NK-92 treated with Interleukin-12 subunit alpha and Interleukin-12 subunit beta, amount 100 ng/mL, for 24 hours (cell line): ENCODE measurements at regions not wholly inside any gene's neighbourhood (a gene's known extent, or its start where the extent isn't known, plus 50 kb on each side); places are given as distances from the start of the nearest gene placed in this dataset.
"Not testable (repeated sequence)": the region's sequence is repeated elsewhere in the genome, so short reads cannot be mapped to it uniquely, and the experiment has no call there.

Source experiments
- DNase-seq: peaks from one replicate; lab custom pipeline; 2025; lab: John Stamatoyannopoulos, UW

DNA sequence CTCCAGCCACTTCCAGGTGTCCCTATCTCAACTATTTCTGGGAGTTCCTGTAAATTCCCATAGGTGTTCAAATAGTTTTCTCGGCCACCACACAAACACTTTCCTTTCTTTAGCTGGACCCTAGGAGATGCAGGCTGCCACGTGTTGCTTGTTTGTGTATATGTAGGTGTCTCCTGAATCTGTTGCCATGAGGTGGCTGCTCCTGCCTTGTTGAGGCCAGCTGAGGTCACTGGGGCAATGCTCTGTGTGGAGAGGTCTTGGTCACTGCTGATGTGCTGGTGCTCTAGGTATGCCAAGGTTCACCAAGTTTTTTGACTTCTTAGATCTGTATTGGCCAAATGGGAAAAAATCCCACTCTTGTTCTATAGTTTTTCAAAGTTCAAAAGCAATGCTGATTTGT lies 132.5 kb upstream of the CHD1 start:
- no peak for DNase-seq

DNA sequence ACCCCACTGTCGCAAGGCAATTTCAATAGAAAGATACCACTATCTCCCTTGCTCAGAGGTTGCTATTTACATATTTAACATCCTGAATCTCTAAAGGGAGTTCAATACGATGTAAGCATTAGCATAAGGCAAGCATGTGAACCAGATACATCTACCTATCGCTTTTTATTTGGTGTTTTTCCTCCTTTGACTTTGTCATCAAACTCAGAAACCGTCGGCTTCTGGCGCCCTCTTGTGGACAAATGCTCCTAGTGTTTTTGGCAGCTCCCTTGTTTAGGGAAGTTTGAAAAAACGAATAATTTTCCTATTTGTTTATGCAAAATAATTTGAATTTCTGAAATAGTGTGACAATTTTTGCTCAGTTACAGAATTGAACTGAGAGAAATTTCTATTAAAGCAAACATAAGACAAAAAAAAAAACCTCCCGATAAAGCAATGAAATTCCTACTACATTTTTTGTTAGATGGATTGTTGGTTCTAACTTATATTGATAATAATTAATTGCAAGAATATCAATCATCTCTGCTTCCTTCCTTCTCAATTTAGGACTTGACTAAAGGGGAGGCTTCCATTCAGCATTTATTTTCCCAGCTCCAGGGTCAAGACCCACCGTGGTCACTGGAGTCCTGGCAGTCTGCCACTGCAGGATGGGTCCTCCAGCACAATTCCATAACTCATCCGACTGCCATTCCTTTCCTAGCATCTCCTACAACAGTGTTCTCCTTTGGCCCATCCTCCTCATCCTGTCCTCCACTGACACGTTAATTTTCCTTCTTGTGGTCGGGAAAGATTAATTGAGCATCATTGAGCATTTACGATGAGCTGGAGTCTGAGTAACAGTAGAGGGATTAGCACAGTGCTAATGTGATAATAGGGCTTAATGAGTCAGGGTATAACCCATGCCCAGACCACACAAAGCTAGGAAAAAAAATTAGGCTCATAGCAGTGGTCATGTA lies 131.8 kb upstream of the CHD1 start:
- peak; percentile 37 for DNase-seq

DNA sequence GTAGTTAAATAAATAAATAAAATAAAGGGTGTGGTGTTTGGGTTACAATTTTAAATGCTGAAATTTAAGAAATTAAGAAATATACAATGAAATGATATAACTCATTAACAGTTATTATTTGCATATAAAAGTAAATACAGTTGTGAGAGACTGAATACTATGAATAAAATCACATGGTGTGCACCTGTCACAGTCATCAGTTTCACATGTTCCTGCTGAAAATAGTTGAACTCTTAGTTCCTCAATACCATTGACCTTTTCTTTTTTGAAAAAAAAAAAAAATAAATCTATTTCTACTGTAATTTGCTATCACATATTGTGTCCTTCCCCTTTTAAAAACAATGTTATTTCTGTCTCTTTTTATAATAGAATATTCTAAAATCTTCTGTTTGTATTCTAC lies 130.9 kb upstream of the CHD1 start:
- no peak for DNase-seq

DNA sequence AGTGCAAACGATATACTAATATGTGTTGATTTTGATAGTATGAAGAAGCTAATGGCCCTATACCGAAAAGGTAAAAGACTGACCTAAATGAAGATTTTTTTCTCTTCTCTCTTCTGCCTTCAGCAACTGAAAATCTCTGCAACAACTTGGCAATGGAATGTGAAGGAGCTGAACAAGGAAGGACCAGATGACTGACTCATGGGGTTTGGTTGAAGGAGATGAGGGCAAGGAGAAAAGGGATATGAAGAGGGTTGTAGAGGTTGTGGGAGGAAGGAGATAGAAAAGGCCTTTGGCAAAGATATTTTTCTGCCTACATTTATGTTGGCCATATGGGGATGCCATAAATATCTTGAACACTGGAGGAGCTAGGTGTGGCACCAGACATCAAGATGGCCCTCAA lies 129.7 kb upstream of the CHD1 start:
- no peak for DNase-seq

DNA sequence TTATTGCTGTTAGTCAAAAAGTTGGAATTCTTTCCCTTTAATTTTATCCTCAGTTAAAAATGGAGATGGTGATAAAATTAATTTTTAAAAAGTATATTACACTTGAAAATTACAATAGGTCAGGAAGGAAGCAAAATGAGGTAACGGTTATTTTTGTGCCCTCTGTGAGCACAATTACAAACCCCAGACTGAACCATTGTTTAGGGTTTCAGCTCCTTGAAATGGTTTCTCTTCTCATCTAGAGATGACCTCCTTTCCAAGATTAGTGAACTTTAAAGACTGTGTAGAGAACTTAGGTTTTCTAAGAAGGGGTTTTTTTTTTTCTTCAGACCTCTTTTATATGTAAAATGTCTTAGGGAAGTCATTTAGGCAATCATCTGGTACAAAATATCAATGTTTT lies 126.2 kb upstream of the CHD1 start:
- no peak for DNase-seq

DNA sequence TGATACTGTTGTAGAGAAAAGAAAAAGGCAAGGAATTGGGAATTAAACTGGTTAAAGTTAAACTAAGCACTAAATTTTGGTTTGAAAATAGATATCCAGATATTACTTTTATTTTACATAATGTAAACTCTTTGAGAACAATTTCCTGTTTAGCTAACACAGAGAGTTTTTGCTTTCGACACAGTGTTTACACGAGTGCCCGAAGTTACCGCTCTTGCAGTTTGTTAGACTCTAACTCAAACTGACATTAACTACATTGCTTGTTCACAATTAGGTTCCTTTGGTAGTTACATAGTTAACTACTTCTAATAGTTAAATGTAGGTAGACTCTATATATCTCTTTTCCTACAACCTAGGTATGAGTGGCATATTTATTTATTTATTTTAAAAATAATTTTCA lies 117.1 kb upstream of the CHD1 start:
- no peak for DNase-seq

DNA sequence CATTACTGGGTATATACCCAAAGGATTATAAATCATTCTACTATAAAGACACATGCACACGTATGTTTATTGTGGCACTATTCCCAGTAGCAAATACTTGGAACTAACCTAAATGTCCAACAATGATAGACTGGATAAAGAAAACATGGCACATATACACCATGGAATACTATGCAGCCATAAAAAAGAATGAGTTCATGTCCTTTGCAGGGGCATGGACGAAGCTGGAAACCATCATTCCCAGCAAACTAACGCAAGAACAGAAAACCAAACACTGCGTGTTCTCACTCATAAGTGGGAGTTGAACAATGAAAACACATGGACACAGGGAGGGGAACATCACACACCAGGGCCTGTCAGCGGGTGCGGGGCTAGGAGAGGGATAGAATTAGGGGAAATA lies 114.5 kb upstream of the CHD1 start:
- DNase-seq = not testable (repeated sequence)

DNA sequence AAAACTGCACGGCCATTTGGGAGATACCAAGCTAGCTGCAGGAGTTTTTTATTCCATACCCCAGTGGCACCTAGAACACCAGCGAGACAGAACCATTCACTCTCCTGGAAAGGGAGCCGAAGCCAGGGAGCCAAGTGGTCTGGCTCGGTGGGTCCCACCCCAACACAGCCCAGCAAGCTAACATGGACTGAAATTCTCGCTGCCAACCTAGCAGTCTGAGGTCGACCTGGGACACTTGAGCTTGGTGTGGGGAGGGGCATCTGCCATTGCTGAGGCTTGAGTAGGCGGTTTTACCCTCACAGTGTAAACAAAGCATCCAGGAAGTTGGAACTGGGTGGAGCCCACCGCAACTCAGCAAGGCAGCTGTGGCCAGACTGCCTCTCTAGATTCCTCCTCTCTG lies 108.9 kb upstream of the CHD1 start:
- no peak for DNase-seq

DNA sequence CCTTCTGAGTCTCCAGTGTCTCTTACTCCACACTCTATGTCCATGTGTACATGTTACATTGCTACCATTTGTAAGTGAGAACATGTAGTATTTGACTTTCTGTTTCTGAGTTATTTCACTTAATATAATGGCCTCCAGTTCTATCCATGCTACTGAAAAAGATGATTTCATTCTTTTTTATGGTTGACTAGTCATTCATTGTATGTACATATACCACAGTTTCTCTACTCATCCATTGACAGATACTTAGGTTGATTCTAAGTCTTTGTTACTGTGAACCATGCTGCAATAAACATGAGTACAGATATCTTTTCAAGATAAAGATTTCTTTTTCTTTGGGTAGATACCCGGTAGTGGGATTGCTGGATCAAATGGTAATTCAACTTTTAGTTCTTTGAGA lies 107.1 kb upstream of the CHD1 start:
- DNase-seq = no peak

DNA sequence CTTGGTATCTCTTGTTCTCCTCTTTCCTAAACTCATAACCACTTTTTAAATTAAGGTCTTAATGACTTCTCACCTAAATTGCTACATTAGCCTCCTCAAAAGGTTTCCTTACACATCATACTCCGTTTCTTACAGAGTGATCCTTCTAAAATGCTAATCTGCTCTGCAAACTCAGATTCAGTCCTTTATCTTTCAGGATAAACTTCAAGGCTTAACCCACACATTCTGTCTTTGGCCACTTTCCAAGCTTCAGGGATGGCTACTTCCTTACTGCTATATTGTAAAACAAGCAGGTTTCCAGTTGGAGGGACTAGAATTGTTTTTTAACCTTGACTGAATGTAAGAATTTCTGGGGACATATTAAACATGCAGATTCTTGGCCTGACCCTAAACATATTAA lies 105.5 kb upstream of the CHD1 start:
- DNase-seq = no peak

DNA sequence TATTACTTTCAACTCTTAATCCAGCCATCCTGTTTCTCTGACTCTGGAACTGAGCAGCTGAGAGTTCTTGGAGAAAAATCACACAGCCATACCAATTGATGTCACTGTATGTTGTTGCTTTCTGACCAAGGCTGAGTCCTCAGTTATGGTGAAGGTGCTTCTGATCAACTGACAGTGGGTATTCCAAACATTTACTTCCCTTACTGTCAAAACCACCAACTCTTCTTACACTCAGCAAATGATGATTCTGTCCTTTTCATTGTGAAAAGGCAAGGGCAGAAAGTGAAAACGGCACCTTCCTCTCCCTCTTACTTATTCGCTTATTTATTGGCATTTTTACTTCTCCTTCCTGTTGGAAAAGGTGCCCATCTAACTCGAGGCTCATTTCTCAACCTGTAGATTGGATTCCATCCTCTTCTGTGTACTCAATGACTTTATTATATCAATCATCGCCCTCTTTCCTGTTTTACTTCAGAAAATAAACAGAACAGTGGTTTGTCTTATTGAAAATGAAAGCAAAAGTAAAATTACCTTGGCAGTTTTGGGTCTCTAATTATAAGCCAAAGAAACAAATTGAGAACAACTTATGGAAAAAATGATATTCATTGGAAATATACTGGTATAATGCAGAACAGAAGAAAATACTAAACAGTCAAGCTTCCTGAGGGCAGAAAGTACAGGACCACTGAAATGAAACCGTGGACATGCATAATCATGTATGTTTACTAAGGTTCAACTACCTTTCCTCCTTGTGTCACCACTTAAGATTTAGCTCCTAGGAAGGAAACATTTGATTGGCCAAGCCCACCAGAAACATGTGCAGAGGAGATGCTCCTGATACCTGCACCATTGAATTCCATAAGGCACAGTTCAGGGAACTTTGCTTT lies 104.5 kb upstream of the CHD1 start:
- DNase-seq = no peak

DNA sequence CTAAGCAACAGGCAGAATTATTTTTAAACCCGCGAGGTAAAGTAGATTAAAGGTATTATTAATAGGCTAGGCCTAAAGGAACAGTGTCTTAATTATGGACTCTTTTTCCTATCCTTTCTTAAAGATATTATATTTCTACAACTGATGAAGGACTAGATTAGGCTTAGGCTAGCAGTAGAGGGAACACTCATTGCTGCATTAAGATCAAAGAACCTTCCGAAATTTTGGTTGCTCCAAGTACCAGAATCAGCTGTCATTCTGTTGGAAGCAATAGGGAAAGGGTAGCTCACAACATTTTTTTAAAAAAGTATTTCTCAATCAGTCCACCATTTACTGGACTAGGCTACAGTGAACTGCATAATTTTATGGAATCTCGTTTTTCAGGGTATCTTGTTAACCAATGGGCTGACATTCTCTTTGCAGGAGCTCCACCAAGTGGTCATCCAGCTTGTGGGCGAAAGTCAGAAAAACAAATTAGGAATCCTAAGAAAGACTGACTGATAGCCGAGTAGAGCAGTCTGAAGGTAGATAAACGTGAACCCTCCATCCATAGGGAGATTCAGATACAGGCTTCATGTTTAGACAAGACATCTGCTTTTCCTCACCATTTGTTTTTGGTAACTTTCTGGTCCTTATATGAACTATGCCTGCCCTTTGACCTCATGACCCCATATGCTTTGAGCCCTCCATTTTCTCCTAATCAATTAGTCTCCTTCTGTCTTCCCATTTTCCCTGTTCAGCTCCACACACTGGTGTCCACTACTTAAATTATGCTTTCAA lies 103.6 kb upstream of the CHD1 start:
- peak; percentile 5 for DNase-seq

DNA sequence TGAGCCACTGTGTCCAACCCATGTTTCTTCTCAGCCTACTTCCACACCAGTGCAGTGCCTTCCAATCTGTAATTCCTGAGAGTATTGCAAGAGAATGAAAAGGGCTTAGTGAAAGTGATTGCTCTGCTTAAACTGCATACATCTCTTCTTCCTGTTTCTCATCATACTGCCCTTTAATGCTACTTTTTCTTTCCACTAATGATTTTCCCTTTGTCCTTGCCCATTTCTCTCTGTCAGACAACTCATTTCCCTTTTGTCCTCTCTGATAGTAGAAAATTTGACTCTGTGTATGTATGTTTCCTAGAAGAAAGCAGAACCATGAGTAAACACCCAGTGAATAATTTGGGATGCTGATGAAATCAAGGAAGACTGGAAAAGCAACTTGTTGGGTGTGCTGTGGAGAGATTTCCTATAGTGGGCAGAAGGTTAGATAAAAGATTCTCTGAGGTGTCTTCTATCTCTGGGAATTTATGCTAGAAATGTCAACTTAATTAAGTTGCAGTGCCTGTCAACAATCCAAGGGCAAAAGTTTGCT lies 102.2 kb upstream of the CHD1 start:
- DNase-seq = no peak

DNA sequence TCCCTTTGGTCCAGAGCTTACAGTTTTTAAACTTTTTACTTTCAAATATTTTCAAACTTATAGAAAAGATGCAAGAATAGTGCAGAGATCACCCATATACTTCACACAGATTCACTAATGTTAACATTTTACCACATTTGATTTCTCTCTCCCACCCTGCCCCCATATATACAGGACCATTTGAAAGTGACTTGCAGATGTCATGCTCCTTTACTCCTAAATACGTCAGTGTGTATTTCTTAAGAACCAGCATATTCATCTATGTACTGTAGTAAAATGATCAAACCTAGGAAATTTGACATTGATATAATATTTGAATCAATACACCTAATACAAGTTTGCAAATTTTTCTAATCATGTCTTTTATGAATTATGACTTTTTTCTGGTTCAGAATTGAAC lies 100.4 kb upstream of the CHD1 start:
- DNase-seq = no peak

DNA sequence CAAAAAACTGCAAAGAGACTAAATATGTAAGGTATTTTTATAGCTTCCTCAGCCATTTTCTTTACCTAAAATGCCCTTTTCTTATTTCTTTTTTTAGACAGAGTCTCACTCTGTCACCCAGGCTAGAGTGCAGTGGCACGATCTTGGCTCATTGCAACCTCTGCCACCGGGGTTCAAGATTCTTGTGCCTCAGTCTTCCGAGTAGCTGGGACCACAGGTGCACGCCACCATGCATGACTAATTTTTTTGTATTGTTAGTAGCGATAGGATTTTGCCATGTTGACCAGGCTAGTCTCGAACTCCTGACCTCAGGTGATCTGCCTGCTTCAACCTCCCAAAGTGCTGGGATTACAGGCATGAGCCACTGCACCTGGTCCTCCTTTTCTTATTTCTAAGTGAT lies 99.4 kb upstream of the CHD1 start:
- DNase-seq = not testable (repeated sequence)

DNA sequence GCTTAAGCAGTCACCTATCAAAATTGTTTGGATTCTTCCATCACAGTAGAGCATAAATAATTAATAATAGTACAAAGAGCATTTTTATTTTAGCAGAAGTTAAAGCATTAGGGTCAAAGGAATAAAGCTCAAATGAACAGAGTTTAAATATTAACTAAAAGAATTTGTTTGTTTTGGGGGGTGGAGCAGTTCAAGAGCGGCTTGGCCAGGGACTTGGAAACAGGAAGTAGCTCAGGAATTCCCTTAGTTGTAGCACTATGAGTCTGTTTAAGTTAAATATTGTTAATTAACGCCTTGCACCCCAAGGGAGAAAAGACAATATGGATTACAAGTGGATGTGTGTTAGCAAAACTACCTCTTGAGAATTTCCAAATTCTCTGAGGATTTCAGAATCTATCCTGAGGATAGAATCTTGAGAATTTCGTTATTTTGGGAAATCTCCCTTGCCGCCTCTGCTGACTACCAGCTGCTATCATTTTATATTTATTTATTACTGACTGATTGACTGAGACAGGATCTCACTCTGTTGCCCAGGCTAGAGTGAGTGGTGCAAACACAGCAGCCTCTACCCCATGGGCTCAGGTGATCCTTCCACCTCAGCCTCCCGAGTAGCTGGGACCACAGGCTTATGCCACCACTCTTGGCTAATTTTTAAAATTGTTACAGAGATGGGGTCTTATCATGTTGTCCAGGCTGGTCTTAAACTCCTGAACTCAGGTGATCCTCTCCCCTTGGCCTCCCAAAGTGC lies 96.7 kb upstream of the CHD1 start:
- DNase-seq = no peak

DNA sequence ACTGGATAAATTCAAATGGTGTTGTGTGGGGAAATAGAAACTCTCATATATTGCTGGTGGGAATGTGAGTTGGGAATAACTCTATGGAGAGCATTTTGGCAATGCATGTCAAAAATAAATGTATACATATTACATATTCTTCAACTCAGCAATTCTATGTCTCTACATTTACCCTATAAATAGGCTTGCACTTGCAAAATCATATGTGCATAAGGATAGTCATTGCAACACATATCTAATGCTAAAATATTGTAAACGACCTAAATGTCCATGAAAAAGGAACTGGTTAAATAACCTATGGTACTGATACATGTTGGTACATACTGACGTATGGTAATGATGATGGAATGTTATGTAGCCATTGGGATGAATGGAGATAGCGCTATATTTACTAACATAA lies 94.5 kb upstream of the CHD1 start:
- DNase-seq = no peak

DNA sequence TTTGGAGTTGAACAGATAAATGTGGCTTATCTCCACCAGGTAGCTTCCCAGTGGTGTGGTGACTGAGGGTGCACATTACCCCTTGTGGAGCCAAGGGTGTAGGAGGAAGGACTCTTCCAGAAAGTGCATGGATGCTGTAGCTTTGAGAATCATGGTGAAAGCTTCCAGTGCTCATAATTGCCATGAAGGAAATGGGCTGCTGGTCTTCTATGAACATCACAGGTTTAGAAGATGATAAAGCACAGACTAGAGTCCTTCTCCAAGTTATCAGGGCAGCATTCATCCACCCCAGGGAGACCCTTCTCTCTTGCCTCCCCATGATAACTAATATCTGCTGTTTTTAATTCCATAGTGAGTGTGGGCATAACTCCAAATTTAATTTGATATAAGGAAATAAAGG lies 93.4 kb upstream of the CHD1 start:
- DNase-seq = no peak

DNA sequence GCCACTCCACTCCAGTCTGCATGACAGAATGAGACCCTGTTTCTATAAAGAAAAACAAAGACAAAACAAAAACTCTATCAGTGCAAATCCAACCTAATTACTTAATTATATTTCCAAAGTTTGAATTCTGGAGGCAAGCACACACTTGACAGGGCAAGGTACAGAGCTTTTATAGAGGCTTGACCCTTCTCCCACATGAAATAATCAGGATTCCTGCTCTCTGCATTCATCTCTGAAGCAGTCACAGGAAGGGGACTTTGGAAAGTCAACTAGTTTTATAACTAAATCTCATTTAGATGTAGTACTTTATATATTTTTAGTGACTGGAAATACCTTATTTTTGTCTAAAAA lies 91.9 kb upstream of the CHD1 start:
- no peak for DNase-seq

DNA sequence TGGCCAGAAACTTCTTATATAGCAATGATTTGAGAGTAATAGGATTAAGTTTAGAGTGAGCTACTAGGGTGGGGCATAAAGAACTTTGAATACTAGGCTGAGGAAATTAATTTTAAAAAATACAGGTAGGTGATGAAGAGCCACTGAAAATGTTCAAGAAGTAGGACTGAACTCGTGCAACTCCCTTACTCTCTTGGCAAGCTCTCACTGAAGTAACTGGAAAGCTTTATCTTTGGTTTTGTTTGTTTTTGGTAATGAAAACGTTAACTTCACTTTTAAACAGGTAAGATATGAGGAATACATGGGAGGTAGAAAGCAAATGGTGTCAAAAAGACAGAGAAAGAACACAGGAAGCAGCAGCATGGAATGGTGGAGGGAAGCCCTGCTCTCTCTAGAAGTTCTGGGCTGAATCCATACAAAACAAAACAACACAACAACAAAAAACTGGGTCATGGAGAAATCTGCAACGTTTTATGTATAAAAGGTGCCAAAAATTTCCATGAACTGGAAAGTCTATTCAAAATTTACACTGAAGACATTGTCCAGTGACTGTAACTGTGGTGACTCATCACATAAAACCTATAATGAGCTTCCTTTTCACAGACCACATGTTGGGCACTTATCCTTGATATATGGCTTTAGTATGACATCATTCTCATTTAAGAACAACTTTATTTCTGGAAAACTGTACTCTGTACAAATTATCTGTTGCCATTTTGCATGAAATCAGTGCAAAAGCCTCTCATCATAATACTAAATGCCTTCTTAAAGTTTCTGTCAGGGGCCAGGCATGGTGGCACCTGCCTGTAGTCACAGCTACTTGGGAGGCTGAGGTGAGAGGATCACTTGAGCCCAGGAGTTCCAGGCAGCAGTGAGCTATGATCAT lies 91.2 kb upstream of the CHD1 start:
- DNase-seq = no peak
